ENCODE measurements at regions not wholly inside any gene's neighbourhood (a gene's known extent, or its start where the extent isn't known, plus 50 kb on each side); places are given as distances from the start of the nearest gene placed in this dataset.

GRCh38 chr3:157626817-157627216 lies 123.6 kb upstream of the VEPH1 start:
- DNase-seq (ENCODE audit: low read depth): no peak

GRCh38 chr3:157624801-157625200 lies 121.6 kb upstream of the VEPH1 start:
- no peak for DNase-seq (ENCODE audit: low read depth)

- DNase-seq (ENCODE audit: low read depth): no peak
Measured at GRCh38 chr3:157618886-157619285, 115.7 kb upstream of the VEPH1 start.

- DNase-seq (ENCODE audit: low read depth): peak; percentile 51
Measured at GRCh38 chr3:157618075-157618760, 115.0 kb upstream of the VEPH1 start.

- no peak for DNase-seq (ENCODE audit: low read depth)
Measured at GRCh38 chr3:157614896-157615295, 111.7 kb upstream of the VEPH1 start.

- no peak for DNase-seq (ENCODE audit: low read depth)
Measured at GRCh38 chr3:157611536-157612076, 108.4 kb upstream of the VEPH1 start.

- no peak for DNase-seq (ENCODE audit: low read depth)
Measured at GRCh38 chr3:157610876-157611535, 107.8 kb upstream of the VEPH1 start.

GRCh38 chr3:157607826-157608405 lies 104.7 kb upstream of the VEPH1 start:
- no peak for DNase-seq (ENCODE audit: low read depth)

GRCh38 chr3:157606852-157607197 lies 103.6 kb upstream of the VEPH1 start:
- no peak for DNase-seq (ENCODE audit: low read depth)

GRCh38 chr3:157606011-157606851 lies 103.0 kb upstream of the VEPH1 start:
- peak; percentile 46 for DNase-seq (ENCODE audit: low read depth)

- no peak for DNase-seq (ENCODE audit: low read depth)
Measured at GRCh38 chr3:157605356-157605755, 102.1 kb upstream of the VEPH1 start.

GRCh38 chr3:157602424-157602823 lies 99.2 kb upstream of the VEPH1 start:
- DNase-seq (ENCODE audit: low read depth): no peak

- no peak for DNase-seq (ENCODE audit: low read depth)
Measured at GRCh38 chr3:157595259-157595658, 92.0 kb upstream of the VEPH1 start.

- DNase-seq (ENCODE audit: low read depth): no peak
Measured at GRCh38 chr3:157594413-157594812, 91.2 kb upstream of the VEPH1 start.

- no peak for DNase-seq (ENCODE audit: low read depth)
Measured at GRCh38 chr3:157592769-157593168, 89.6 kb upstream of the VEPH1 start.

- DNase-seq (ENCODE audit: low read depth): no peak
Measured at GRCh38 chr3:157590273-157590672, 87.1 kb upstream of the VEPH1 start.

GRCh38 chr3:157589211-157589610 lies 86.0 kb upstream of the VEPH1 start:
- DNase-seq (ENCODE audit: low read depth): no peak

GRCh38 chr3:157588386-157589060 lies 85.3 kb upstream of the VEPH1 start:
- DNase-seq (ENCODE audit: low read depth): no peak

GRCh38 chr3:157586293-157586692 lies 83.1 kb upstream of the VEPH1 start:
- no peak for DNase-seq (ENCODE audit: low read depth)

GRCh38 chr3:157585386-157585785 lies 82.2 kb upstream of the VEPH1 start:
- DNase-seq (ENCODE audit: low read depth): no peak

GRCh38 chr3:157582637-157582973 lies 79.4 kb upstream of the VEPH1 start:
- DNase-seq (ENCODE audit: low read depth): no peak
